HepG2 (cell line): ENCODE measurements at regions not wholly inside any gene's neighbourhood (a gene's known extent, or its start where the extent isn't known, plus 50 kb on each side); places are given as distances from the start of the nearest gene placed in this dataset.

Experiments
- ATAC-seq: fragments of 200-7000 bp; cut with Tn5 transposase; 3 replicates; pipeline ENCODE4 v1.9.1; 2020; ENCODE audit warnings: mild to moderate bottlenecking, moderate library complexity
- BruUV-seq: library from RNA; stranded (reverse); fragments of 400-500 nt; replicated peaks from 2 replicates; lab custom pipeline; 2021; lab: Mats Ljungman, UMichigan
- CTCF ChIA-PET: fragments of 300-600 bp; formaldehyde crosslinking; extraction: SDS; loops from one replicate; lab custom pipeline; 2021; ENCODE audit warnings: low total read pairs, inconsistent platforms, low intra/inter-chr PET ratio; lab: Yijun Ruan, JAX
- POLR2A ChIA-PET: fragments of 350-600 bp; sonication (Branson Sonifier 250); formaldehyde crosslinking; loops from one replicate; lab custom pipeline; 2020; ENCODE audit warnings: antibody characterized with exemption, inconsistent platforms; lab: Yijun Ruan, JAX
- DNase-seq: peaks from one replicate; pipeline ENCODE4 v3.0.0-alpha.2; 2015; ENCODE audit warnings: low spot score
- FAIRE-seq: peaks from 3 replicates; lab custom pipeline; 2011; peaks lifted over from hg19 to GRCh38; lab: Jason Lieb, UNC
- H2AFZ ChIP-seq: one replicate; pipeline ENCODE4 v1.6.1; 2011; ENCODE audit warnings: low read length, inconsistent platforms
- H3K27ac ChIP-seq: fragments of 300-600 bp; 3 replicates; pipeline ENCODE4 v1.8.0; 2011; ENCODE audit warnings: mixed run types, mild to moderate bottlenecking, mixed read lengths, low read length, inconsistent platforms; ENCODE audit not compliant: insufficient read depth; ENCODE audit errors: extremely low read length
- H3K27me3 ChIP-seq, 2 experiments: fragments of 200-600 bp in 1 of 2; 2 replicates in 1 of 2; 3 replicates in 1 of 2; pipeline versions ENCODE4 v1.6.0 to v1.8.0; 2011; ENCODE audit warnings: low read length in 2 of 2, mild to moderate bottlenecking in 2 of 2, moderate library complexity in 2 of 2, inconsistent platforms in 1 of 2; ENCODE audit not compliant: insufficient read depth in 2 of 2, control insufficient read depth in 1 of 2
- H3K36me3 ChIP-seq, 2 experiments: fragments of 200-600 bp in 1 of 2; replicated peaks in 1 of 2; 2 replicates in 1 of 2; 3 replicates in 1 of 2; pipeline versions ENCODE4 v1.5.1 to v1.8.0; 2011; ENCODE audit warnings: low read length in 2 of 2, inconsistent platforms in 1 of 2; ENCODE audit not compliant: insufficient read depth in 2 of 2, control insufficient read depth in 1 of 2
- H3K4me1 ChIP-seq: 2 replicates; pipeline ENCODE4 v1.5.1; 2012; ENCODE audit warnings: low read length, inconsistent platforms; ENCODE audit not compliant: insufficient read depth
- H3K4me2 ChIP-seq: 2 replicates; pipeline ENCODE4 v1.6.0; 2011; ENCODE audit warnings: low read depth, low read length, inconsistent platforms
- H3K4me3 ChIP-seq, 3 experiments: fragments of 200-600 bp in 1 of 3; sonication (generic), shearing (Covaris generic) in 1 of 3; replicated peaks in 1 of 3; 2 replicates each; pipeline ENCODE4 v1.5.1; 2011 to 2016; ENCODE audit warnings: low read length in 3 of 3, inconsistent platforms in 2 of 3, low read depth in 2 of 3, mild to moderate bottlenecking in 2 of 3, control low read depth in 1 of 3, mixed read lengths in 1 of 3; ENCODE audit not compliant: insufficient read depth in 1 of 3
- H3K79me2 ChIP-seq: one replicate; pipeline ENCODE4 v1.6.1; 2011; ENCODE audit warnings: low read length, inconsistent platforms; ENCODE audit not compliant: insufficient read depth
- H3K9ac ChIP-seq: 2 replicates; pipeline ENCODE4 v1.6.0; 2011; ENCODE audit warnings: mild to moderate bottlenecking, low read depth, low read length, inconsistent platforms; ENCODE audit not compliant: insufficient read depth
- H3K9me3 ChIP-seq: 2 replicates; pipeline ENCODE4 v1.5.1; 2012; ENCODE audit warnings: mild to moderate bottlenecking, low read length
- H4K20me1 ChIP-seq: 2 replicates; pipeline ENCODE4 v1.6.0; 2011; ENCODE audit warnings: inconsistent platforms, mild to moderate bottlenecking, low read length, moderate library complexity; ENCODE audit not compliant: insufficient read depth
- MED13 ChIP-seq: sonication (generic); formaldehyde crosslinking; IDR thresholded peaks from 2 replicates; pipeline ENCODE4 v1.5.0; 2020; ENCODE audit warnings: missing genetic modification reagents
- SAP130 ChIP-seq: IDR thresholded peaks from 2 replicates; pipeline ENCODE4 v1.6.1; 2016; ENCODE audit warnings: low read depth
- SMAD3 ChIP-seq: sonication (generic); formaldehyde crosslinking; IDR thresholded peaks from 2 replicates; pipeline ENCODE4 v1.4.0; 2020; ENCODE audit warnings: missing genetic modification reagents
- ZEB1 ChIP-seq: IDR thresholded peaks from 2 replicates; pipeline ENCODE4 v1.6.1; 2012; ENCODE audit warnings: mild to moderate bottlenecking, low read depth, inconsistent platforms; ENCODE audit not compliant: insufficient replicate concordance
- ZNF101 ChIP-seq: sonication (generic); formaldehyde crosslinking; IDR thresholded peaks from 2 replicates; pipeline ENCODE4 v1.4.0; 2020; ENCODE audit warnings: mild to moderate bottlenecking, low read depth, missing genetic modification reagents, borderline replicate concordance
- ZNF12 ChIP-seq: sonication (generic); formaldehyde crosslinking; IDR thresholded peaks from 2 replicates; pipeline ENCODE4 v1.5.0; 2020; ENCODE audit warnings: missing genetic modification reagents
- ZNF430 ChIP-seq: sonication (generic); formaldehyde crosslinking; IDR thresholded peaks from 2 replicates; pipeline ENCODE4 v1.9.0; 2021; ENCODE audit warnings: mild to moderate bottlenecking, missing genetic modification reagents
- ZNF674 ChIP-seq: sonication (generic); formaldehyde crosslinking; IDR thresholded peaks from 2 replicates; pipeline ENCODE4 v1.5.0; 2020; ENCODE audit warnings: low read depth, mild to moderate bottlenecking, missing genetic modification reagents
- WGBS: methylation state at CpG from one replicate; pipeline ENCODE4 v1.1.6; 2017; ENCODE audit warnings: low lambda C conversion rate; 5-methylcytosine and 5-hydroxymethylcytosine counted together
- in situ Hi-C: cut with HindIII; loops from 2 replicates; pipeline ENCODE4 v1.10.0; 2017; ENCODE audit warnings: low pct_unique_long_range_greater_than_20kb; ENCODE audit not compliant: extremely low pct_ligation_motif_present
- intact Hi-C: fragments of 100-400 bp; cut with micrococcal nuclease; formaldehyde crosslinking; loops from one replicate; pipeline ENCODE4 v1.10.0; 2022; ENCODE audit not compliant: unreplicated experiment
- TF ChIP-seq, protein P1 (sequence below): sonication (generic); formaldehyde crosslinking; IDR thresholded peaks from 2 replicates; pipeline ENCODE4 v1.4.0; 2020; ENCODE audit warnings: missing genetic modification reagents
- TF ChIP-seq, protein P2 (sequence below): sonication (generic); formaldehyde crosslinking; IDR thresholded peaks from 2 replicates; pipeline ENCODE4 v1.5.0; 2020; ENCODE audit warnings: missing genetic modification reagents
- TF ChIP-seq, protein P3 (sequence below): sonication (generic); formaldehyde crosslinking; IDR thresholded peaks from 2 replicates; pipeline ENCODE4 v1.4.0; 2020; ENCODE audit warnings: missing genetic modification reagents, borderline replicate concordance
- TF ChIP-seq, protein P4 (sequence below): IDR thresholded peaks from 2 replicates; pipeline ENCODE4 v1.6.1; 2012; ENCODE audit warnings: low read length, improper control_type of control experiment
- TF ChIP-seq, protein P5 (sequence below): sonication (generic); formaldehyde crosslinking; IDR thresholded peaks from 2 replicates; pipeline ENCODE4 v1.4.0; 2020; ENCODE audit warnings: missing genetic modification reagents
- TF ChIP-seq, protein P6 (sequence below): sonication (generic); formaldehyde crosslinking; IDR thresholded peaks from 2 replicates; pipeline ENCODE4 v1.5.1; 2020; ENCODE audit warnings: mild to moderate bottlenecking, missing genetic modification reagents, borderline replicate concordance

DNA sequence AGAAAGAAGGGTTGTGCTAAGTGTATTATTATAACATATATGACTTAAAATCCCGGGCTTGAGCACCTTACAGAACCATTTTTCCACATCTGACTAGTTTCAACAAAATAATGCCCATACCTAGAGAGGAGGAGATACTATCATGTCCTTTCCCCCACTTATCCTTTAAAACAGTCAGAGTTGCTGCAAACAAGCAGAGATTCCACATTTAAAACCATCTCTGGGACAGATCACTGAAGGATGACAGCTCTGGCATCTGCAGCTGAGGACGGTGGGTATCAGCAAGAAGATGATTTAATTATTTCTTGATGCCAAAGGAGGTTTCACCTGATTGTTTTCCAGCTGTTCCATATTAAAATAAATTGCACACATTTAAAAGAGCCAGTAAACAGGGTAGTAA, 328.0 kb upstream of the TMTC1 start:
- Histone ChIP-seq H3K4me3 (no peak overlapping the region), H3K9ac (no peak overlapping the region), H3K4me1 (no peaks in the 10 kb centered on the region), H3K36me3 (no peaks in the 10 kb centered on the region), H3K4me2 (no peak overlapping the region), H3K27me3 (no peaks in the 10 kb centered on the region; a peak in 1 of 5 replicates), H2AFZ (no peak overlapping the region), H3K9me3 (no peaks in the 10 kb centered on the region), H3K27ac (no peak overlapping the region), H4K20me1 (no peaks in the 10 kb centered on the region), H3K79me2 (no peaks in the 10 kb centered on the region)
- ATAC-seq (no peak), DNase-seq (no peak), FAIRE-seq (no peak)
- CTCF ChIA-PET = no interaction called here
- in situ Hi-C loops = no loop called here
- BruUV-seq = no TSS peak
- WGBS = 0% methylated on average over 2 of the region's 2 CpGs
- TF ChIP-seq, protein P1, sequence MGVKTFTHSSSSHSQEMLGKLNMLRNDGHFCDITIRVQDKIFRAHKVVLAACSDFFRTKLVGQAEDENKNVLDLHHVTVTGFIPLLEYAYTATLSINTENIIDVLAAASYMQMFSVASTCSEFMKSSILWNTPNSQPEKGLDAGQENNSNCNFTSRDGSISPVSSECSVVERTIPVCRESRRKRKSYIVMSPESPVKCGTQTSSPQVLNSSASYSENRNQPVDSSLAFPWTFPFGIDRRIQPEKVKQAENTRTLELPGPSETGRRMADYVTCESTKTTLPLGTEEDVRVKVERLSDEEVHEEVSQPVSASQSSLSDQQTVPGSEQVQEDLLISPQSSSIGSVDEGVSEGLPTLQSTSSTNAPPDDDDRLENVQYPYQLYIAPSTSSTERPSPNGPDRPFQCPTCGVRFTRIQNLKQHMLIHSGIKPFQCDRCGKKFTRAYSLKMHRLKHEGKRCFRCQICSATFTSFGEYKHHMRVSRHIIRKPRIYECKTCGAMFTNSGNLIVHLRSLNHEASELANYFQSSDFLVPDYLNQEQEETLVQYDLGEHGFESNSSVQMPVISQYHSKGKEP = no peak
- no peak for TF ChIP-seq ZNF674 (CRISPR knock-in tag)
- TF ChIP-seq ZNF12 (CRISPR knock-in tag) = no peak
- TF ChIP-seq, protein P2, sequence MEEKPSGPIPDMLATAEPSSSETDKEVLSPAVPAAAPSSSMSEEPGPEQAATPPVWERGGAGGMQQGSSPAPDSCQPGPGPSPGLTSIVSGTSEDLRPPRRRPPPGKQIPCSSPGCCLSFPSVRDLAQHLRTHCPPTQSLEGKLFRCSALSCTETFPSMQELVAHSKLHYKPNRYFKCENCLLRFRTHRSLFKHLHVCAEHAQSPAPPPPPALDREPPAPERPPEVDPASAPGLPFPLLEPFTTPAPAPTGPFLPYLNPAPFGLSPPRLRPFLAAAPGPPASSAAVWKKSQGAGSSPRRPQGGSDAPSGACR (CRISPR knock-in tag) = no peak
- TF ChIP-seq SAP130 = no peak
- TF ChIP-seq, protein P3, sequence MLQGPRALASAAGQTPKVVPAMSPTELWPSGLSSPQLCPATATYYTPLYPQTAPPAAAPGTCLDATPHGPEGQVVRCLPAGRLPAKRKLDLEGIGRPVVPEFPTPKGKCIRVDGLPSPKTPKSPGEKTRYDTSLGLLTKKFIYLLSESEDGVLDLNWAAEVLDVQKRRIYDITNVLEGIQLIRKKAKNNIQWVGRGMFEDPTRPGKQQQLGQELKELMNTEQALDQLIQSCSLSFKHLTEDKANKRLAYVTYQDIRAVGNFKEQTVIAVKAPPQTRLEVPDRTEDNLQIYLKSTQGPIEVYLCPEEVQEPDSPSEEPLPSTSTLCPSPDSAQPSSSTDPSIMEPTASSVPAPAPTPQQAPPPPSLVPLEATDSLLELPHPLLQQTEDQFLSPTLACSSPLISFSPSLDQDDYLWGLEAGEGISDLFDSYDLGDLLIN (CRISPR knock-in tag) = no peak
- no peak for TF ChIP-seq MED13 (CRISPR knock-in tag)
- TF ChIP-seq ZNF101 (CRISPR knock-in tag) = no peak
- TF ChIP-seq ZNF430 (CRISPR knock-in tag) = no peak
- TF ChIP-seq, protein P4, sequence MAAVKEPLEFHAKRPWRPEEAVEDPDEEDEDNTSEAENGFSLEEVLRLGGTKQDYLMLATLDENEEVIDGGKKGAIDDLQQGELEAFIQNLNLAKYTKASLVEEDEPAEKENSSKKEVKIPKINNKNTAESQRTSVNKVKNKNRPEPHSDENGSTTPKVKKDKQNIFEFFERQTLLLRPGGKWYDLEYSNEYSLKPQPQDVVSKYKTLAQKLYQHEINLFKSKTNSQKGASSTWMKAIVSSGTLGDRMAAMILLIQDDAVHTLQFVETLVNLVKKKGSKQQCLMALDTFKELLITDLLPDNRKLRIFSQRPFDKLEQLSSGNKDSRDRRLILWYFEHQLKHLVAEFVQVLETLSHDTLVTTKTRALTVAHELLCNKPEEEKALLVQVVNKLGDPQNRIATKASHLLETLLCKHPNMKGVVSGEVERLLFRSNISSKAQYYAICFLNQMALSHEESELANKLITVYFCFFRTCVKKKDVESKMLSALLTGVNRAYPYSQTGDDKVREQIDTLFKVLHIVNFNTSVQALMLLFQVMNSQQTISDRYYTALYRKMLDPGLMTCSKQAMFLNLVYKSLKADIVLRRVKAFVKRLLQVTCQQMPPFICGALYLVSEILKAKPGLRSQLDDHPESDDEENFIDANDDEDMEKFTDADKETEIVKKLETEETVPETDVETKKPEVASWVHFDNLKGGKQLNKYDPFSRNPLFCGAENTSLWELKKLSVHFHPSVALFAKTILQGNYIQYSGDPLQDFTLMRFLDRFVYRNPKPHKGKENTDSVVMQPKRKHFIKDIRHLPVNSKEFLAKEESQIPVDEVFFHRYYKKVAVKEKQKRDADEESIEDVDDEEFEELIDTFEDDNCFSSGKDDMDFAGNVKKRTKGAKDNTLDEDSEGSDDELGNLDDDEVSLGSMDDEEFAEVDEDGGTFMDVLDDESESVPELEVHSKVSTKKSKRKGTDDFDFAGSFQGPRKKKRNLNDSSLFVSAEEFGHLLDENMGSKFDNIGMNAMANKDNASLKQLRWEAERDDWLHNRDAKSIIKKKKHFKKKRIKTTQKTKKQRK = no peak
- TF ChIP-seq, protein P5, sequence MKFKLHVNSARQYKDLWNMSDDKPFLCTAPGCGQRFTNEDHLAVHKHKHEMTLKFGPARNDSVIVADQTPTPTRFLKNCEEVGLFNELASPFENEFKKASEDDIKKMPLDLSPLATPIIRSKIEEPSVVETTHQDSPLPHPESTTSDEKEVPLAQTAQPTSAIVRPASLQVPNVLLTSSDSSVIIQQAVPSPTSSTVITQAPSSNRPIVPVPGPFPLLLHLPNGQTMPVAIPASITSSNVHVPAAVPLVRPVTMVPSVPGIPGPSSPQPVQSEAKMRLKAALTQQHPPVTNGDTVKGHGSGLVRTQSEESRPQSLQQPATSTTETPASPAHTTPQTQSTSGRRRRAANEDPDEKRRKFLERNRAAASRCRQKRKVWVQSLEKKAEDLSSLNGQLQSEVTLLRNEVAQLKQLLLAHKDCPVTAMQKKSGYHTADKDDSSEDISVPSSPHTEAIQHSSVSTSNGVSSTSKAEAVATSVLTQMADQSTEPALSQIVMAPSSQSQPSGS = no peak
- no peak for TF ChIP-seq SMAD3 (CRISPR knock-in tag)
- TF ChIP-seq, protein P6, sequence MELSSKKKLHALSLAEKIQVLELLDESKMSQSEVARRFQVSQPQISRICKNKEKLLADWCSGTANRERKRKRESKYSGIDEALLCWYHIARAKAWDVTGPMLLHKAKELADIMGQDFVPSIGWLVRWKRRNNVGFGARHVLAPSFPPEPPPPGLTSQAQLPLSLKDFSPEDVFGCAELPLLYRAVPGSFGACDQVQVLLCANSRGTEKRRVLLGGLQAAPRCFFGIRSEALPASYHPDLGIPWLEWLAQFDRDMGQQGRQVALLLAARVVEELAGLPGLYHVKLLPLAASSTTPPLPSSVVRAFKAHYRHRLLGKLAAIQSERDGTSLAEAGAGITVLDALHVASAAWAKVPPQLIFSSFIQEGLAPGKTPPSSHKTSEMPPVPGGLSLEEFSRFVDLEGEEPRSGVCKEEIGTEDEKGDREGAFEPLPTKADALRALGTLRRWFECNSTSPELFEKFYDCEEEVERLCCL (CRISPR knock-in tag) = no peak
- no peak for TF ChIP-seq ZEB1
- POLR2A ChIA-PET = no interaction called here
- intact Hi-C loops = no loop called here
